ENCODE measurements at regions not wholly inside any gene's neighbourhood (a gene's known extent, or its start where the extent isn't known, plus 50 kb on each side); places are given as distances from the start of the nearest gene placed in this dataset.

DNA sequence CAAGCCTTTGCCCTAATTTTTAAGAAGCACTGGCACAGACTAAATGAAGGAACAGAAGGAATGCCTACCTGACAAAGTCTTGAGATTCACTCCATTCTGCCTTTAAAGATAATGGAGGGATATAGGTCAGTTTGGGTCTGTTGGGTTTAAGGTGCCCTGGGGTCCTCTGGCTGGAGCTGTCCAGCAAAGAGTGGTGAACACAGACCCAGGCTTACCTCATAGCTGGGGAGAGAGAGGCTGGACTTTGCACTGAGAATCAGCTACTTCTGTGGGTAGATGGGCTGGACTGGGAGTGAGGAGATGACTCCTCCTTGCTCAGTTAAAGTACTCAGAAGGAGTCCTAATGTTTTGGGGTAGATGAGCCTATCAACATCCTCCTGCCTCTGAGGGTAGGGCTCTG lies 64.4 kb upstream of the CXCR4 start:
- DNase-seq (ENCODE audit: low read depth) = no peak

GRCh38 chr2:136179602-136179975 lies 61.6 kb upstream of the CXCR4 start:
- DNase-seq (ENCODE audit: low read depth) = no peak

- no peak for DNase-seq (ENCODE audit: low read depth)
These were observed 61.1 kb upstream of the CXCR4 start for GRCh38 chr2:136178941-136179601.

DNA sequence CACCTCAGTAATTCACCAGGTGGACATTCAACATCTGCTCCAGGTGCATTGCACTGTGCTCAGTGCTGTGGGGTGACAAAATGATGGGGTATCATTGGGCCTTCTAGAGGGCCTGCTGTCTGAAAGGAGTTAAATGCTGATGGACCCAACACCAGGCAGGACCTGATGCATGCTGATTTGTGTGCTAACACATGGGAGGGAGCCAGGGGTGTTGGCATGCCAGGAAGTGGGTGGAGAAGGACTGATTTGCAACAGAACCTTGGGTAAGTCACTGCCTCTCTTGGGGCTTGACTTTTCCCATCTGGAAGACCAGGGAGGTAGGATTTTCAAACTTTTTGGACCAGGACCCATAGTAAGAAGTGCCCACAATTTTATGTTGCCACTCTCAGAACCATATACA lies 57.9 kb upstream of the CXCR4 start:
- no peak for DNase-seq (ENCODE audit: low read depth)

DNA sequence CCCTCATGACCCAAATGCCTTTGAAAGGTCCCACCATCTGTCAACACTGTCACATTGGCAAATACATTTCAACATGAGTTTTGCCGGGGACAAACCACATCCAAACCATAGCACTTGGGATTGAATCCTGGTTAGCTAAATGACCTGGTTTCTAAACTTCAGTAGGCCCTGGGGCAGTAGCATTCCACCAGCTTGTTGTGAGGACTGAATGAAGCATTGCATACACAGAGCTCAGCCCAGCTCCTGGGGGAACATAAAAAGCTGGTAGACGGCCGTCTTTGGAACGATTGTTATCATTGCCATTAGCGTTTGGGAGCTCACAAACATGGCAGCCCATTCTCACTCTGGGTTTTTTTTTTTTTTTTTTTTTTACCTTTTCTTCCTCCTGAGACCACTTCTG lies 57.5 kb upstream of the CXCR4 start:
- DNase-seq (ENCODE audit: low read depth) = no peak

DNA sequence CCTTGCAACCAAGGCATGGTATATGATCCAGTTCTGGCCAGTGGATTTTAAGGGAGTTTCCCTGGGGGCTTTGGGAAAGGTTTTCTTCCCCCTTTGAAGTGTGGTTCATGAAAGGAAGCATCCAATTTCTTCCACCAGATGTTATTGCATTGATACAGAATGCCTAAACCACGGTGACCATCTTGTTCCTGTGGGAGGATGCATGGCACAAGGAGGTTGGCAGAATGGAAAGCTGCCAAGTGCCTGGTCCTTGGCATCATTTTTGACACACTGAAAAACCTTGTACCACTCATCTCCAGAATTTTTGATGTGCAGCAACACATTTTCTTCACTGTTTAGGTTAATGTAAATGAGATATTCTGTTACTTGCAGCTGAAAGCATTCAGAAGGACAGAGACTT lies 55.2 kb upstream of the CXCR4 start:
- DNase-seq (ENCODE audit: low read depth) = no peak

DNA sequence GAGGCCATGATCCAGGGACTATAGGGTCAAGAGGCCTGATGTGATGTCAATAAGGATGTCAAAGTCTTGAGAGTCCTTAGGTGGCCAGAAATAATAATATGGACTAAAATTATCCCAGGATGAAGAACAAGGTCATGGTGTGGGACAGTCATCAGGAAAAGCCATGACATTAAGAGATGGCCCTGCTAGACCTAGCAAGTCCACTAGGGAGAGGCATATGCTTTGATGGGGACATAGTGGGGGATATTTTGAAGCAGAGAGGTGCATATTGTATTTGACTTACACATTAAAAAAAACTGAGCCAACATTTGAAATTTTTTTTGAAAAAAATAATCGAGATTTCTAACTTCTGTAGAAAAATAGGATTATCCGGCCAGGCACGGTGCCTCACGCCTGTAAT lies 53.3 kb upstream of the CXCR4 start:
- no peak for DNase-seq (ENCODE audit: low read depth)

GRCh38 chr2:136168720-136169119 lies 50.8 kb upstream of the CXCR4 start:
- DNase-seq (ENCODE audit: low read depth) = no peak

GRCh38 chr2:136167721-136168475 lies 49.9 kb upstream of the CXCR4 start:
- no peak for DNase-seq (ENCODE audit: low read depth)
